GM12891 (cell line): ENCODE measurements at regions not wholly inside any gene's neighbourhood (a gene's known extent, or its start where the extent isn't known, plus 50 kb on each side); places are given as distances from the start of the nearest gene placed in this dataset.

Experiments used
- POLR2A ChIP-seq: IDR thresholded peaks from 2 replicates; pipeline ENCODE4 v1.6.1; 2011; ENCODE audit warnings: low read depth, low read length, control low read depth
- POLR2AphosphoS5 ChIP-seq: IDR thresholded peaks from 2 replicates; pipeline ENCODE4 v1.6.1; 2011; ENCODE audit warnings: low read depth, low read length, control low read depth
- SPI1 ChIP-seq: IDR thresholded peaks from 2 replicates; pipeline ENCODE4 v1.6.1; 2011; ENCODE audit warnings: low read depth, low read length, control low read depth
- TAF1 ChIP-seq: IDR thresholded peaks from 2 replicates; pipeline ENCODE4 v1.6.1; 2011; ENCODE audit warnings: low read depth, low read length, control low read depth

- no peak for TF ChIP-seq TAF1
- no peak for TF ChIP-seq POLR2A
- no peak for TF ChIP-seq POLR2AphosphoS5
- no peak for TF ChIP-seq SPI1
These were observed 62.5 kb downstream of the SMIM38 start for GRCh38 chr11:69218271-69218682.
